ENCODE measurements at regions not wholly inside any gene's neighbourhood (a gene's known extent, or its start where the extent isn't known, plus 50 kb on each side); places are given as distances from the start of the nearest gene placed in this dataset.

GRCh38 chr19:31625575-31625974 is 276.3 kb upstream of the TSHZ3 start:
- Histone ChIP-seq H3K56ac (replicated peaks; ENCODE audit: insufficient read length, low read depth, low read length) (no peak overlapping the region), H2BK120ac (replicated peaks; ENCODE audit: low read depth, low read length) (no peak overlapping the region), H2AFZ (ENCODE audit: low read length) (no peak overlapping the region), H3K27me3 (replicated peaks in 1 of 4; ENCODE audit: control insufficient read depth in 3 of 4, extremely low read depth in 1 of 4, insufficient read depth in 3 of 4, low read length in 3 of 4) (no peaks in the 10 kb centered on the region), H3K36me3 (ENCODE audit: control insufficient read depth in 2 of 4, insufficient read depth in 4 of 4, low read length in 3 of 4) (no peaks in the 10 kb centered on the region), H3K27ac (ENCODE audit: low read depth, low read length) (no peak overlapping the region), H4K5ac (ENCODE audit: insufficient read length, low read depth, low read length) (no peak overlapping the region), H3K9me3 (ENCODE audit: insufficient read depth in 2 of 2, low read depth in 1 of 2, low read length in 1 of 2) (no peaks in the 10 kb centered on the region), H3K23me2 (ENCODE audit: low read depth, low read length) (no peaks in the 10 kb centered on the region; the same call in 1 of the 2 replicates), H3K18ac (ENCODE audit: extremely low read depth, low read length) (no peak overlapping the region), H3K79me1 (ENCODE audit: low read depth, low read length) (no peaks in the 10 kb centered on the region), H3K4me1 (replicated peaks in 1 of 4; ENCODE audit: control insufficient read depth in 3 of 4, insufficient read depth in 4 of 4, low read length in 3 of 4) (no peaks in the 10 kb centered on the region; a peak in 3 of 7 replicates), H4K8ac (ENCODE audit: extremely low read depth, insufficient read depth, low read length) (no peak overlapping the region), H3K4me2 (ENCODE audit: insufficient read depth in 1 of 2, low read depth in 2 of 2, low read length in 2 of 2) (no peak overlapping the region), H3K79me2 (ENCODE audit: control insufficient read depth in 1 of 2, insufficient read depth in 2 of 2, low read length in 2 of 2) (no peaks in the 10 kb centered on the region), H2AK5ac (ENCODE audit: low read depth, low read length) (no peak overlapping the region), H2BK20ac (ENCODE audit: low read length) (no peak overlapping the region), H4K91ac (replicated peaks; ENCODE audit: insufficient read length, low read length) (no peak overlapping the region), H3K23ac (ENCODE audit: insufficient read length) (no peak overlapping the region), H3K4me3 (ENCODE audit: extremely low read depth in 1 of 4, insufficient read depth in 2 of 4, low read depth in 3 of 4, low read length in 4 of 4) (no peak overlapping the region), H4K20me1 (replicated peaks in 1 of 2; ENCODE audit: control insufficient read depth in 1 of 2, insufficient read depth in 2 of 2, low read length in 2 of 2) (no peaks in the 10 kb centered on the region), H2BK5ac (ENCODE audit: low read depth, low read length) (no peak overlapping the region), H2BK15ac (ENCODE audit: low read length) (no peak overlapping the region), H3K9ac (replicated peaks in 1 of 4; ENCODE audit: extremely low read depth in 1 of 4, low read depth in 3 of 4, low read length in 3 of 4) (no peak overlapping the region), H3K14ac (ENCODE audit: insufficient read length) (no peak overlapping the region), H3K4ac (replicated peaks; ENCODE audit: insufficient read length, low read depth, low read length) (no peak overlapping the region), H2BK12ac (ENCODE audit: low read depth, low read length) (no peak overlapping the region)
- FAIRE-seq (no peak), DNase-seq (ENCODE audit: low read depth in 1 of 2, low spot score in 2 of 2) (no peak)
- 17% methylated on average over 1 of the region's 1 CpG; no CpG with 5 or more reads in 1 of the 2 experiments for WGBS, 2 experiments (ENCODE audit: extremely low coverage in 1 of 2, insufficient coverage in 1 of 2, insufficient read length in 1 of 2, insufficient replicate concordance in 2 of 2, low coverage in 1 of 2, low lambda C conversion rate in 2 of 2, missing lambda C conversion rate in 1 of 2)
- ChIA-PET POLR2A (ENCODE audit: partially characterized antibody) (no interaction called here), CTCF (ENCODE audit: partially characterized antibody) (interaction anchor here (0.7 to 1.1 kb wide), 2 partner anchors 12 to 18 kb away, joined by 5 to 6 read pairs; no protein-coding TSS in a partner anchor)
- no peak for TF ChIP-seq MAFK (IDR thresholded peaks at IDR 0.05; ENCODE audit: low read depth, low read length)
- TF ChIP-seq USF2 (IDR thresholded peaks at IDR 0.05; ENCODE audit: low read length) = no peak
- no peak for TF ChIP-seq SIRT6 (IDR thresholded peaks at IDR 0.05; ENCODE audit: low read length)
- no peak for TF ChIP-seq KDM1A (IDR thresholded peaks at IDR 0.05; ENCODE audit: borderline replicate concordance, low read length)
- TF ChIP-seq RFX5 (IDR thresholded peaks at IDR 0.05; ENCODE audit: borderline replicate concordance, low read depth, low read length) = no peak
- no peak for TF ChIP-seq PHF8 (conservative IDR thresholded peaks at IDR 0.05; ENCODE audit: low read depth, low read length)
- no peak for TF ChIP-seq EZH2 (IDR thresholded peaks at IDR 0.05; ENCODE audit: low read depth, low read length, severe bottlenecking)
- TF ChIP-seq FOSL1 (IDR thresholded peaks at IDR 0.05; ENCODE audit: insufficient read depth, low read depth, low read length) = no peak
- TF ChIP-seq BCL11A (IDR thresholded peaks at IDR 0.05; ENCODE audit: low read depth in 2 of 2, low read length in 2 of 2) = no peak
- no peak for TF ChIP-seq ZNF274 (IDR thresholded peaks at IDR 0.05; ENCODE audit: borderline replicate concordance, extremely low read depth, low read length)
- TF ChIP-seq CREB1 (IDR thresholded peaks at IDR 0.05) = no peak
- TF ChIP-seq RXRA (IDR thresholded peaks at IDR 0.05; ENCODE audit: insufficient read depth, low read depth, low read length) = no peak
